ENCODE measurements at regions not wholly inside any gene's neighbourhood (a gene's known extent, or its start where the extent isn't known, plus 50 kb on each side); places are given as distances from the start of the nearest gene placed in this dataset.

- H2AFZ ChIP-seq, result no peak overlapping the region
Observed at GRCh38 chr2:41543726-41544125, 504.1 kb upstream of the PKDCC start.

GRCh38 chr2:41544709-41545108 lies 503.1 kb upstream of the PKDCC start:
- Histone ChIP-seq H3K36me3 (ENCODE audit: low read depth) (no peaks in the 10 kb centered on the region), H2AFZ (no peak overlapping the region), H3K79me2 (ENCODE audit: low read depth) (no peaks in the 10 kb centered on the region), H3K9me2 (ENCODE audit: insufficient read depth) (no peaks in the 10 kb centered on the region; the same call in 1 of the 2 replicates), H3F3A (ENCODE audit: insufficient read depth, low read depth) (no peaks in the 10 kb centered on the region), H3K4me2 (no peak overlapping the region), H3K4me1 (replicated peaks; ENCODE audit: insufficient read depth) (no peaks in the 10 kb centered on the region), H3K27me3 (ENCODE audit: insufficient read depth, low read depth) (no peaks in the 10 kb centered on the region), H4K20me1 (ENCODE audit: insufficient read depth) (no peaks in the 10 kb centered on the region), H3K4me3 (no peak overlapping the region), H3K9me3 (ENCODE audit: insufficient read depth, low read depth) (no peaks in the 10 kb centered on the region), H3K27ac (no peak overlapping the region)
- no TSS peak for BruUV-seq (replicated peaks)
- ChIA-PET POLR2A (ENCODE audit: unreplicated experiment) (no interaction called here), CTCF (no interaction called here)
- intact Hi-C loops (cut with micrococcal nuclease; ENCODE audit: unreplicated experiment), result no loop called here
- TF ChIP-seq EZH2 (IDR thresholded peaks at IDR 0.05; ENCODE audit: low read depth) (no peak), CTCF (conservative IDR thresholded peaks at IDR 0.05) (no peak)
- no peak for DNase-seq

More at GRCh38 chr2:41543726-41544125, 504.1 kb upstream of the PKDCC start:
- POLR2A ChIA-PET (ENCODE audit: unreplicated experiment), result no interaction called here
- Histone ChIP-seq H3K79me2 (ENCODE audit: low read depth) (no peaks in the 10 kb centered on the region), H3K9me2 (ENCODE audit: insufficient read depth) (no peaks in the 10 kb centered on the region; the same call in 1 of the 2 replicates), H3K4me1 (replicated peaks; ENCODE audit: insufficient read depth) (no peaks in the 10 kb centered on the region), H3K9me3 (ENCODE audit: insufficient read depth, low read depth) (no peaks in the 10 kb centered on the region), H3K4me2 (no peak overlapping the region), H3F3A (ENCODE audit: insufficient read depth, low read depth) (no peaks in the 10 kb centered on the region), H3K4me3 (no peak overlapping the region), H3K27ac (no peak overlapping the region), H3K27me3 (ENCODE audit: insufficient read depth, low read depth) (no peaks in the 10 kb centered on the region), H4K20me1 (ENCODE audit: insufficient read depth) (no peaks in the 10 kb centered on the region), H3K36me3 (ENCODE audit: low read depth) (no peaks in the 10 kb centered on the region)
- CTCF ChIA-PET, result no interaction called here
- no peak for DNase-seq
- intact Hi-C loops (cut with micrococcal nuclease; ENCODE audit: unreplicated experiment), result no loop called here
- TF ChIP-seq CTCF (conservative IDR thresholded peaks at IDR 0.05), result no peak
- TF ChIP-seq EZH2 (IDR thresholded peaks at IDR 0.05; ENCODE audit: low read depth), result no peak
- no TSS peak for BruUV-seq (replicated peaks)

GRCh38 chr2:41546031-41546430 lies 501.8 kb upstream of the PKDCC start:
- Histone ChIP-seq H3F3A (ENCODE audit: insufficient read depth, low read depth) (no peaks in the 10 kb centered on the region), H3K79me2 (ENCODE audit: low read depth) (no peaks in the 10 kb centered on the region), H2AFZ (no peak overlapping the region), H3K4me2 (no peak overlapping the region), H3K4me1 (replicated peaks; ENCODE audit: insufficient read depth) (no peaks in the 10 kb centered on the region), H3K27ac (no peak overlapping the region), H3K27me3 (ENCODE audit: insufficient read depth, low read depth) (no peaks in the 10 kb centered on the region), H3K4me3 (no peak overlapping the region), H3K9me3 (ENCODE audit: insufficient read depth, low read depth) (no peaks in the 10 kb centered on the region), H3K36me3 (ENCODE audit: low read depth) (no peaks in the 10 kb centered on the region), H4K20me1 (ENCODE audit: insufficient read depth) (no peaks in the 10 kb centered on the region), H3K9me2 (ENCODE audit: insufficient read depth) (no peaks in the 10 kb centered on the region; the same call in 1 of the 2 replicates)
- no TSS peak for BruUV-seq (replicated peaks)
- POLR2A ChIA-PET (ENCODE audit: unreplicated experiment), result no interaction called here
- intact Hi-C loops (cut with micrococcal nuclease; ENCODE audit: unreplicated experiment), result no loop called here
- TF ChIP-seq EZH2 (IDR thresholded peaks at IDR 0.05; ENCODE audit: low read depth), result no peak
- no peak for DNase-seq
- CTCF ChIA-PET, result no interaction called here

GRCh38 chr2:41568648-41569047 lies 479.2 kb upstream of the PKDCC start:
- no peak for TF ChIP-seq CTCF (conservative IDR thresholded peaks at IDR 0.05)
- TF ChIP-seq EZH2 (IDR thresholded peaks at IDR 0.05; ENCODE audit: low read depth), result no peak

More at GRCh38 chr2:41568648-41569047, 479.2 kb upstream of the PKDCC start:
- Histone ChIP-seq H3F3A (ENCODE audit: insufficient read depth, low read depth) (no peaks in the 10 kb centered on the region), H4K20me1 (ENCODE audit: insufficient read depth) (no peaks in the 10 kb centered on the region), H3K27ac (no peak overlapping the region), H3K9me2 (ENCODE audit: insufficient read depth) (no peaks in the 10 kb centered on the region), H3K27me3 (ENCODE audit: insufficient read depth, low read depth) (peaks cover 6% of the 10 kb centered on the region; the same call in 1 of the 2 replicates), H3K36me3 (ENCODE audit: low read depth) (no peaks in the 10 kb centered on the region), H3K79me2 (ENCODE audit: low read depth) (no peaks in the 10 kb centered on the region), H3K4me1 (replicated peaks; ENCODE audit: insufficient read depth) (no peaks in the 10 kb centered on the region), H3K4me3 (no peak overlapping the region), H3K4me2 (no peak overlapping the region), H3K9me3 (ENCODE audit: insufficient read depth, low read depth) (no peaks in the 10 kb centered on the region), H2AFZ (no peak overlapping the region)
- intact Hi-C loops (cut with micrococcal nuclease; ENCODE audit: unreplicated experiment), result no loop called here
- CTCF ChIA-PET, result no interaction called here
- BruUV-seq (replicated peaks), result no TSS peak
- no peak for DNase-seq
- POLR2A ChIA-PET (ENCODE audit: unreplicated experiment), result interaction anchor here (0.5 kb wide), 1 partner anchor 61 kb away, joined by 4 read pairs; no protein-coding TSS in a partner anchor

Data from PC-9 (cell line).